NCI-H2029 treated with DMSO at 0.1 percent for 48 hours (cell line): ENCODE measurements at regions not wholly inside any gene's neighbourhood (a gene's known extent, or its start where the extent isn't known, plus 50 kb on each side); places are given as distances from the start of the nearest gene placed in this dataset.
"Not testable (repeated sequence)": the region's sequence is repeated elsewhere in the genome, so short reads cannot be mapped to it uniquely, and the experiment has no call there.

ENCODE experiments used
- DNase-seq: peaks from one replicate; lab custom pipeline; 2025; lab: John Stamatoyannopoulos, UW

- DNase-seq: peak; percentile 37
Observed at GRCh38 chr5:157971571-157972216, 112.7 kb upstream of the CLINT1 start.

- not testable (repeated sequence) for DNase-seq
Observed at GRCh38 chr5:157968570-157968969, 109.6 kb upstream of the CLINT1 start.

DNA sequence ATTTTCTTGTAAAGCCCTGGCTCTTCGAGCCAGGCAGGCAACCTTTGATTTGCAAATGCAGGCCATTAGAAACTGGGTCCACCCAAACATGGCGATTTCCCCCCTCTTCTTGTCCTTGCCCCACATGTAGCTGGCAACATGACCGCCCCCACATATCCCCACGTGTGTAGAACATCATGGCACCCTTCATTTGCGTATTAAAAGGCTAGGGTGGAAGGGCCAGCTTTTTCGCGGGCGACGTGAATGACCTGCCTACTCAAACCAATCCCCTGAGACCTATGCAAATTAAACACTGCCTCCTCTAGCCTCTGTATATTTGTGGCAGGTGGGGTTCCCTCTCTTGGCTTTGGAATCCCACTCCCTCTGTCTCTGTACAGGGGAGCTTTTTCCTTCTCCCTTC, 107.0 kb upstream of the CLINT1 start:
- DNase-seq: no peak

GRCh38 chr5:157965040-157965678, 106.2 kb upstream of the CLINT1 start:
- DNase-seq: no peak

GRCh38 chr5:157963761-157964160, 104.8 kb upstream of the CLINT1 start:
- DNase-seq: no peak

GRCh38 chr5:157963244-157963643, 104.3 kb upstream of the CLINT1 start:
- DNase-seq: no peak

DNA sequence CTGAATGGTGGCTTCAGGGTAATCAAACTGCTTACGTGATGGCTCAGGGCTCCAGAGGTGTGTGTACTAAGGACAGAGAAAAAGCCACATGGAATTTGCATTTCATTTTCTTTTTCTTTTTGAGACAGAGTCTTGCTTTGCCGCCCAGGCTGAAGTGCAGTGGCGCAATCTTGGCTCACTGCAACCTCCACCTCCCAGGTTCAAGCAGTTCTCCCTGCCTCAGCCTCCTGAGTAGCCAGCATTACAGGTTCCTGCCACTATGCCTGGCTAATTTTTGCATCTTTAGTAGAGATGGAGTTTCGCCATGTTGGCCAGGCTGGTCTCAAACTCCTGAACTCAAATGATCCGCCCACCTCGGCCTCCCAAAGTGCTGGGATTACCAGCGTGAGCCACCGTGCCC, 103.7 kb upstream of the CLINT1 start:
- not testable (repeated sequence) for DNase-seq

- DNase-seq: peak; percentile 12
Observed at GRCh38 chr5:157961896-157962590, 103.1 kb upstream of the CLINT1 start.

GRCh38 chr5:157961176-157961575, 102.2 kb upstream of the CLINT1 start:
- peak; percentile 47 for DNase-seq

DNA sequence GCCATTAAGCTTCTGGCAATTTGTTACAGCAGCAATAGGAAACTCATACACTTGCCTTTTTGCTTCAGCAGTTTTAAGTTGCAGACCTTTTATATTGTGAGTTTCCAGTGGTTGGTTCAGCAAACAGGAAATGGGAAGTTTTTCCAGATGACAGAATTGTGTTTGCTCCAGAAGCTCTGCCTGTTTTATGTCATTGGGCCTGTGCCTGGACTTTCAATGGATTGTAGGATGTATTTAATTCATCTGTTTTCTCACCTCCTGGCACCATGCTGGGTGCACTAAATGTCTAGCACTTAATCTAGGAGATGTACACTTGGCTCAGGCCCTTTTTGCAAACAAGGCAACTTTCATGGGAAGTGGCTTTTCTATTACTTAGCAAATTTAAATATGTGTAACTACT, 100.4 kb upstream of the CLINT1 start:
- peak; percentile 7 for DNase-seq

GRCh38 chr5:157956271-157956885, 97.4 kb upstream of the CLINT1 start:
- DNase-seq: no peak

- no peak for DNase-seq
Observed at GRCh38 chr5:157955541-157956172, 96.7 kb upstream of the CLINT1 start.

- no peak for DNase-seq
Observed at GRCh38 chr5:157952374-157952685, 93.4 kb upstream of the CLINT1 start.

DNA sequence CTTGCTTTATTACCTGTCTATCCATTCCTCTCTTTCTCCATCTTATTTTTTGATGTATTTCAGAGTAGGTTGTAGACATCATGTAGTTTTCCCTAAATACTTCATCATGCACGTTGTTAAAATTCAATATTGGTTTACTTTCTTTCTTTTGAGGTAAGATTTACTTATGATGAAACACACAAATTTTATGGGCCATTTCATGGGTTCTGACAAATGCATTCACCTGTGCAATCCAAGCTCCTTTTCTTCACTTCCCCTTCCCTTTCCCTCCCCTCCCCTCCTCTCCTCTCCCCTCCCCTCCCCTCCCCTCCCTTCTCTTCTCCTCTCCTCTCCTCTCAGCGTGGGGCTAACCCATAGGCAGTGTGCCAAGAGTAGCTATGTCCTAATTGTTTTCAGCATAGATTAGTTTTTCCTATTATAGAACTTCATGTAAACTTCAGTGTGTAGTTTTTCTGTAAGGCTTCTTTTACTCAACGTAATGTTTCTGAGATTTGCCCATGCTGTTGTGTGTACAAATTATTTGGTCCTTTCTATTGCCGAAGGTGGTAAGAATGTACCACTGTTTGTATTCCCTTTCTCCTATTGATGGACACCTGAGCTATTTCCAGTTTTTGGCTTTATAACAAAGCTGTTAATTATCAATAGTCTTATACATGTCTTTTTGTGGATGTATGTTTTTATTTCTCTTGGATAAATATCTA, 92.9 kb upstream of the CLINT1 start:
- DNase-seq: no peak

- DNase-seq: no peak
Observed at GRCh38 chr5:157949520-157949919, 90.6 kb upstream of the CLINT1 start.

DNA sequence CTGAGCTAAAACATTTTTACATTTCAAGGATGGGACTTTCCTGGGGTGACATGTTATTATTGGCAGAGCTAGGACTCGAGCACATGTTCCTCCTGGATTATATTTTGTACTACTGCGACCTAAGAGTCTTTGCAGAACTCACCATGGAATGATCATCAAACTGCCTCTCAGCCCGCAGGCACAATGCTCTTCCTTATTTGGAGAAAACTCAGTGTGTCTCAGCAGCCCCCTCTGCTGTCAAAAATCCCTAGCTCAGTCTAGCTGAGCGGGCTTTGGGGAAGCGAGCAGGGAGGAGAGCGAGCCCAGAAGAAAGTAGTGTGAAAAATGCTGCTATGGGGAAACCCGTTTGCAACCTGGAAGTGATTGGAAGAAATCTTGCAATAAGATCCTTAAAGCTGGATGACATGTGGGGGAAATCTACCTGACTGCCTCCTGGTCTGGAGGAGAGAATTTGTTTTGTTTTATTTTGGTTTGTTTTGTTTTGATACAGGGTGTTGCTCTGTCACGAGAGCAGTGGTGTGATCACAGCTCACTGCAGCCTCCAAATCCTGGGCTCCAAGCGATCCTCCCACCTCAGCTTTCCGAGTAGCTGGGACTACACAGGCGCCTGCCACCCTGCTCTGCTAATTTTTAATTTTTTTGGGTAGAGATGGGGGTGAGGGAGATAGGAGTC, 89.9 kb upstream of the CLINT1 start:
- DNase-seq: peak; percentile 68

GRCh38 chr5:157947156-157947555, 88.2 kb upstream of the CLINT1 start:
- DNase-seq: no peak

- not testable (repeated sequence) for DNase-seq
Observed at GRCh38 chr5:157945822-157946221, 86.9 kb upstream of the CLINT1 start.

DNA sequence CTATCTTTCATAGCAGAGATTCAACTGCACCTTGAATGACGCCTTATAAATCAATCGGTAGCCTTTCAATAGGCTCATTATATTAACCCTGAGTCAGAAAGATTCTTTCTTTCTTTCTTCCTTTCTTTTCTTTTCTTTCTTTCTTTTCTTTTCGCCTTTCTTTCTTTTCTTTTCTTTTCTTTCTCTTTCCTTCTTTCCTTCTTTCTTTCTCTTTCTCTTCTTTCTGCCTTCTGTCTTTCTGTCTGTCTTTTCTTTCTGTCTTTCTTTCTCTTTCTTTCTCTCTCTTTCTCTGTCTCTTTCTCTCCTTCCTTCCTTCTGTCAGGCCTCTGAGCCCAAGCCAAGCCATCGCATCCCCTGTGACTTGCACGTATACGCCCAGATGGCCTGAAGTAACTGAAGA, 86.0 kb upstream of the CLINT1 start:
- DNase-seq: no peak

- DNase-seq: no peak
Observed at GRCh38 chr5:157944077-157944633, 85.2 kb upstream of the CLINT1 start.

GRCh38 chr5:157942595-157942994, 83.7 kb upstream of the CLINT1 start:
- no peak for DNase-seq
